Parathyroid adenoma (tissue), 2 donors: ENCODE measurements at regions not wholly inside any gene's neighbourhood (a gene's known extent, or its start where the extent isn't known, plus 50 kb on each side); places are given as distances from the start of the nearest gene placed in this dataset.

Experiments used
- H2AFZ ChIP-seq: fragments of 300-600 bp; sonication (generic); one replicate; pipeline ENCODE4 v1.7.0; 2017; ENCODE audit warnings: antibody characterized with exemption, mild to moderate bottlenecking
- H3K27ac ChIP-seq: fragments of 300-600 bp; sonication (generic); one replicate; pipeline ENCODE4 v1.7.0; 2017
- H3K27me3 ChIP-seq: fragments of 300-600 bp; sonication (generic); one replicate; pipeline ENCODE4 v1.7.0; 2017; ENCODE audit warnings: low read length; ENCODE audit not compliant: control insufficient read depth, insufficient read depth
- H3K36me3 ChIP-seq: fragments of 300-600 bp; sonication (generic); one replicate; pipeline ENCODE4 v1.7.0; 2017; ENCODE audit warnings: low read length; ENCODE audit not compliant: control insufficient read depth, insufficient read depth
- H3K4me1 ChIP-seq: fragments of 300-600 bp; sonication (generic); one replicate; pipeline ENCODE4 v1.7.0; 2017; ENCODE audit warnings: control low read depth
- H3K4me2 ChIP-seq: fragments of 300-600 bp; sonication (generic); one replicate; pipeline ENCODE4 v1.7.0; 2017; ENCODE audit warnings: low read length
- H3K4me3 ChIP-seq: fragments of 300-600 bp; sonication (generic); one replicate; pipeline ENCODE4 v1.7.0; 2017; ENCODE audit warnings: low read depth, low read length
- H3K79me2 ChIP-seq: fragments of 300-600 bp; sonication (generic); one replicate; pipeline ENCODE4 v1.7.0; 2017; ENCODE audit warnings: control low read depth
- H3K9ac ChIP-seq: fragments of 300-600 bp; sonication (generic); one replicate; pipeline ENCODE4 v1.7.0; 2017; ENCODE audit warnings: mild to moderate bottlenecking
- H3K9me3 ChIP-seq: fragments of 300-600 bp; sonication (generic); one replicate; pipeline ENCODE4 v1.7.0; 2017; ENCODE audit warnings: low read length; ENCODE audit not compliant: control insufficient read depth
- TF ChIP-seq, protein P1 (sequence below): fragments of 300-600 bp; sonication (generic); IDR thresholded peaks from one replicate; pipeline ENCODE4 v1.7.0; 2017; ENCODE audit warnings: antibody characterized with exemption, mild to moderate bottlenecking
- donor health status: primary hyperparathyroidism.

DNA sequence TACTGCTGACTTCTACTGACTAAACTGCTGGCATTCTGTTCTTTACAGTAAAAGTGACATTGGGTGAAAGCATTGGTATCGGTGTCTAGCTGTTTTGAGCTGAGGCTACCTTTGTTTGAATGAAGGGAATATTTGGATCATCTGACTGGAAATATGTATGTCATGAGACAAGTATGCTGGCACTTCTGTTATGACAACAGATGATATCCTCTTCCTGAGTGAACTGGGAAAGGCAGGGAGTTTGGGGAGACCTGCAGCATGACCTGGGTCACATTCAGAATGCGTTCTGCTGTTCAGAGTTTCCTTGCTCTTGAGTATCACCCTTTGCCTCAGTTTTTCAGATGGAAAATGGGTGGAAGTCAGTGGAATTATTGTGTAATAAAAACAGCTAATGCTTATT lies 81.8 kb downstream of the PLCE1 start:
- H3K4me1 ChIP-seq = no peaks in the 10 kb centered on the region
- no peaks in the 10 kb centered on the region for H3K36me3 ChIP-seq
- H3K27ac ChIP-seq = no peak overlapping the region
- TF ChIP-seq, protein P1, sequence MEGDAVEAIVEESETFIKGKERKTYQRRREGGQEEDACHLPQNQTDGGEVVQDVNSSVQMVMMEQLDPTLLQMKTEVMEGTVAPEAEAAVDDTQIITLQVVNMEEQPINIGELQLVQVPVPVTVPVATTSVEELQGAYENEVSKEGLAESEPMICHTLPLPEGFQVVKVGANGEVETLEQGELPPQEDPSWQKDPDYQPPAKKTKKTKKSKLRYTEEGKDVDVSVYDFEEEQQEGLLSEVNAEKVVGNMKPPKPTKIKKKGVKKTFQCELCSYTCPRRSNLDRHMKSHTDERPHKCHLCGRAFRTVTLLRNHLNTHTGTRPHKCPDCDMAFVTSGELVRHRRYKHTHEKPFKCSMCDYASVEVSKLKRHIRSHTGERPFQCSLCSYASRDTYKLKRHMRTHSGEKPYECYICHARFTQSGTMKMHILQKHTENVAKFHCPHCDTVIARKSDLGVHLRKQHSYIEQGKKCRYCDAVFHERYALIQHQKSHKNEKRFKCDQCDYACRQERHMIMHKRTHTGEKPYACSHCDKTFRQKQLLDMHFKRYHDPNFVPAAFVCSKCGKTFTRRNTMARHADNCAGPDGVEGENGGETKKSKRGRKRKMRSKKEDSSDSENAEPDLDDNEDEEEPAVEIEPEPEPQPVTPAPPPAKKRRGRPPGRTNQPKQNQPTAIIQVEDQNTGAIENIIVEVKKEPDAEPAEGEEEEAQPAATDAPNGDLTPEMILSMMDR = no peak
- no peaks in the 10 kb centered on the region for H3K27me3 ChIP-seq
- H3K9ac ChIP-seq = no peak overlapping the region
- no peaks in the 10 kb centered on the region for H3K9me3 ChIP-seq
- H2AFZ ChIP-seq = no peak overlapping the region
- no peak overlapping the region for H3K4me2 ChIP-seq
- H3K79me2 ChIP-seq = no peaks in the 10 kb centered on the region
- no peak overlapping the region for H3K4me3 ChIP-seq

DNA sequence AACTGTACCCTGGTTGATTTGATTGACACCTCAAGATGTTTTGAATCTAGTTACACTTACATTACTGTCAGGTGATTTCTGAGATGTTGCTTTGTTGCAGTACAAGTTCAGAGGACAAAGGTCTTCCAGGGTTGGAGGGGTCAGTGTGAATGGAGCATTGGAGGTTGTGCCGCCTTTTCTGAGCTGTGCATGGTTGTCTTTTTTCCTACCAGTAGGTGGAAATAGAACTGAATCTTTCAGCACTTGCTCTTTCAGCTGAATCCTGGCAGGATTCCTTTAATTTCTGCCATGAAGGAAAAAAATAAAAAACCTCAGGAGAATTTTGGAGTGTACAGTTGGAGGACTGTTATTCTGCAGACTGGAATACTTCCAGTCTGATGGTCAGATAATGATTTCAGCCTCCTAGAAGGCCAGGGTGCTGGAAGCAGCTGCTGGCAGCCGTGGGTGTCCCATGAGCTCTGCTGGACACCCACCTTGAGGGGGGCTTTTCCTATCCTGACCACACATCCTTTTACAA lies 82.7 kb downstream of the PLCE1 start:
- Histone ChIP-seq H2AFZ (no peak overlapping the region), H3K9me3 (peaks cover 2% of the 10 kb centered on the region), H3K4me1 (no peaks in the 10 kb centered on the region), H3K4me2 (no peak overlapping the region), H3K36me3 (no peaks in the 10 kb centered on the region), H3K27ac (no peak overlapping the region), H3K9ac (no peak overlapping the region), H3K27me3 (no peaks in the 10 kb centered on the region), H3K79me2 (no peaks in the 10 kb centered on the region), H3K4me3 (no peak overlapping the region)
- TF ChIP-seq, protein P1 = no peak

GRCh38 chr10:94077042-94077441 lies 83.3 kb downstream of the PLCE1 start:
- no peak overlapping the region for H3K4me3 ChIP-seq
- TF ChIP-seq, protein P1 = no peak
- no peaks in the 10 kb centered on the region for H3K4me1 ChIP-seq
- no peak overlapping the region for H3K4me2 ChIP-seq
- no peak overlapping the region for H3K9ac ChIP-seq
- no peak overlapping the region for H3K27ac ChIP-seq
- no peaks in the 10 kb centered on the region for H3K79me2 ChIP-seq
- H3K27me3 ChIP-seq = no peaks in the 10 kb centered on the region
- no peak overlapping the region for H2AFZ ChIP-seq
- H3K36me3 ChIP-seq = no peaks in the 10 kb centered on the region
- peaks cover 3% of the 10 kb centered on the region for H3K9me3 ChIP-seq

DNA sequence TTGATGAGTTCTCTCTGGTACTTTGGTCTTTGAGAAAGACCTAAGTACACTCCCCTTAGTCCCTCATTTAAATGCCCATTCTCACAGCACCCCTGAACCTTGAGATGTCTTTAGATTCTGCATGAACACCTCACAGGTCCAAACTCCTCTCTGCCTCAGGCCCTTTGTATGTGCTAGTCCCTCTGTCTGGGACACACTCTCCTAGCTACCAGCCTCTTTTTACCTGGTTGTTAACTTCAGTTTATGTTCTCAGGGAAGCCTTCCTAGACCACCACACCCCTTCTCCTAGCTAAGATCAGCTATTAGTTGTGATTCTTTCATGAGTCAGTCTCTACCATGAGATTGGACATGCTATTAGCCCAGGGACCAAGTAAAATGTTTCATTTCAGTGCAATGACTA lies 86.4 kb downstream of the PLCE1 start:
- Histone ChIP-seq H3K4me1 (no peaks in the 10 kb centered on the region), H2AFZ (no peak overlapping the region), H3K27ac (no peak overlapping the region), H3K79me2 (no peaks in the 10 kb centered on the region), H3K27me3 (no peaks in the 10 kb centered on the region), H3K36me3 (no peaks in the 10 kb centered on the region), H3K4me2 (no peak overlapping the region), H3K9ac (no peak overlapping the region), H3K9me3 (peaks cover 3% of the 10 kb centered on the region), H3K4me3 (no peak overlapping the region)
- TF ChIP-seq, protein P1 = no peak

GRCh38 chr10:94083662-94084265 lies 90.0 kb downstream of the PLCE1 start:
- H3K4me2 ChIP-seq = no peak overlapping the region
- H3K27ac ChIP-seq = no peak overlapping the region
- H3K36me3 ChIP-seq = no peaks in the 10 kb centered on the region
- H3K4me1 ChIP-seq = no peaks in the 10 kb centered on the region
- TF ChIP-seq, protein P1 = no peak
- no peaks in the 10 kb centered on the region for H3K79me2 ChIP-seq
- H3K4me3 ChIP-seq = no peak overlapping the region
- no peak overlapping the region for H2AFZ ChIP-seq
- H3K9me3 ChIP-seq = peaks cover 3% of the 10 kb centered on the region
- H3K9ac ChIP-seq = no peak overlapping the region
- no peaks in the 10 kb centered on the region for H3K27me3 ChIP-seq
